Stimulated activated CD4-positive, alpha-beta T cell treated with anti-CD3 and anti-CD28 coated beads, Interleukin-15, amount 100 ng/mL, for 24 hours (primary cell): ENCODE measurements at regions not wholly inside any gene's neighbourhood (a gene's known extent, or its start where the extent isn't known, plus 50 kb on each side); places are given as distances from the start of the nearest gene placed in this dataset.
"Not testable (repeated sequence)": the region's sequence is repeated elsewhere in the genome, so short reads cannot be mapped to it uniquely, and the experiment has no call there.

ENCODE experiments used
- DNase-seq: peaks from one replicate; pipeline ENCODE4 v3.0.0-alpha.2; 2020

- no peak for DNase-seq
Measured at GRCh38 chr7:118420888-118421287, 196.4 kb downstream of the ANKRD7 start.

- DNase-seq = no peak
Measured at GRCh38 chr7:118429141-118429540, 204.6 kb downstream of the ANKRD7 start.

GRCh38 chr7:118436663-118437062 lies 212.2 kb downstream of the ANKRD7 start:
- no peak for DNase-seq

- DNase-seq = not testable (repeated sequence)
Measured at GRCh38 chr7:118449030-118449429, 224.5 kb downstream of the ANKRD7 start.

GRCh38 chr7:118449797-118450567 lies 225.5 kb downstream of the ANKRD7 start:
- DNase-seq = no peak

GRCh38 chr7:118452128-118452527 lies 227.6 kb downstream of the ANKRD7 start:
- DNase-seq = no peak

- no peak for DNase-seq
Measured at GRCh38 chr7:118467381-118467780, 242.9 kb downstream of the ANKRD7 start.

- DNase-seq = no peak
Measured at GRCh38 chr7:118472581-118472980, 248.1 kb downstream of the ANKRD7 start.

GRCh38 chr7:118473271-118473670 lies 248.8 kb downstream of the ANKRD7 start:
- no peak for DNase-seq

- DNase-seq = no peak
Measured at GRCh38 chr7:118476036-118476435, 251.5 kb downstream of the ANKRD7 start.

- DNase-seq = no peak
Measured at GRCh38 chr7:118477036-118477435, 252.5 kb downstream of the ANKRD7 start.

- DNase-seq = no peak
Measured at GRCh38 chr7:118478236-118478635, 253.7 kb downstream of the ANKRD7 start.

GRCh38 chr7:118478931-118479330 lies 254.4 kb downstream of the ANKRD7 start:
- DNase-seq = no peak

- no peak for DNase-seq
Measured at GRCh38 chr7:118492466-118492865, 268.0 kb downstream of the ANKRD7 start.

- no peak for DNase-seq
Measured at GRCh38 chr7:118496138-118496644, 271.7 kb downstream of the ANKRD7 start.

GRCh38 chr7:118502235-118502634 lies 277.7 kb downstream of the ANKRD7 start:
- DNase-seq = no peak

GRCh38 chr7:118511146-118511545 lies 286.6 kb downstream of the ANKRD7 start:
- no peak for DNase-seq

- no peak for DNase-seq
Measured at GRCh38 chr7:118517275-118517674, 292.8 kb downstream of the ANKRD7 start.

- DNase-seq = no peak
Measured at GRCh38 chr7:118525020-118525419, 300.5 kb downstream of the ANKRD7 start.

- no peak for DNase-seq
Measured at GRCh38 chr7:118531566-118531965, 307.1 kb downstream of the ANKRD7 start.

- DNase-seq = no peak
Measured at GRCh38 chr7:118559207-118559606, 334.7 kb downstream of the ANKRD7 start.

- DNase-seq = no peak
Measured at GRCh38 chr7:118563311-118563710, 338.8 kb downstream of the ANKRD7 start.

GRCh38 chr7:118572604-118573003 lies 348.1 kb downstream of the ANKRD7 start:
- DNase-seq = no peak

GRCh38 chr7:118573085-118573484 lies 348.6 kb downstream of the ANKRD7 start:
- DNase-seq = no peak

- DNase-seq = no peak
Measured at GRCh38 chr7:118575393-118575948, 351.0 kb downstream of the ANKRD7 start.
